ENCODE measurements at regions not wholly inside any gene's neighbourhood (a gene's known extent, or its start where the extent isn't known, plus 50 kb on each side); places are given as distances from the start of the nearest gene placed in this dataset.
"Not testable (repeated sequence)": the region's sequence is repeated elsewhere in the genome, so short reads cannot be mapped to it uniquely, and the experiment has no call there.

GRCh38 chr12:41663598-41664265, 475.6 kb downstream of the PDZRN4 start:
- peak; percentile 58 for DNase-seq (ENCODE audit: low spot score)

- DNase-seq (ENCODE audit: low spot score), result no peak
These were observed 473.1 kb downstream of the PDZRN4 start for GRCh38 chr12:41661141-41661765.

- DNase-seq (ENCODE audit: low spot score), result no peak
These were observed 468.3 kb downstream of the PDZRN4 start for GRCh38 chr12:41656454-41656853.

GRCh38 chr12:41653386-41654326, 465.5 kb downstream of the PDZRN4 start:
- no peak for DNase-seq (ENCODE audit: low spot score)

GRCh38 chr12:41652981-41653380, 464.9 kb downstream of the PDZRN4 start:
- no peak for DNase-seq (ENCODE audit: low spot score)

GRCh38 chr12:41645624-41646023, 457.5 kb downstream of the PDZRN4 start:
- DNase-seq (ENCODE audit: low spot score), result no peak

- DNase-seq (ENCODE audit: low spot score), result not testable (repeated sequence)
These were observed 454.7 kb downstream of the PDZRN4 start for GRCh38 chr12:41642808-41643207.

- DNase-seq (ENCODE audit: low spot score), result no peak
These were observed 448.5 kb downstream of the PDZRN4 start for GRCh38 chr12:41636653-41637052.

- DNase-seq (ENCODE audit: low spot score), result no peak
These were observed 447.7 kb downstream of the PDZRN4 start for GRCh38 chr12:41635626-41636364.

- DNase-seq (ENCODE audit: low spot score), result no peak
These were observed 446.0 kb downstream of the PDZRN4 start for GRCh38 chr12:41634091-41634490.

- DNase-seq (ENCODE audit: low spot score), result no peak
These were observed 441.5 kb downstream of the PDZRN4 start for GRCh38 chr12:41629611-41630010.

GRCh38 chr12:41627476-41627875, 439.4 kb downstream of the PDZRN4 start:
- DNase-seq (ENCODE audit: low spot score), result no peak

GRCh38 chr12:41624571-41624970, 436.5 kb downstream of the PDZRN4 start:
- DNase-seq (ENCODE audit: low spot score), result no peak
